ENCODE measurements at regions not wholly inside any gene's neighbourhood (a gene's known extent, or its start where the extent isn't known, plus 50 kb on each side); places are given as distances from the start of the nearest gene placed in this dataset.

GRCh38 chr14:66231820-66232219, 254.4 kb upstream of the CCDC196 start:
- Histone ChIP-seq H3K4me2 (no peak overlapping the region), H2AFZ (ENCODE audit: low read depth) (no peak overlapping the region), H3K36me3 (ENCODE audit: insufficient read depth) (no peaks in the 10 kb centered on the region), H3K9ac (no peak overlapping the region), H3K79me2 (ENCODE audit: insufficient read depth, low read depth) (no peaks in the 10 kb centered on the region), H3K4me3 (IDR thresholded peaks at IDR 0.05; ENCODE audit: insufficient read depth, low read depth, low read length) (no peak overlapping the region), H3K4me1 (ENCODE audit: low read depth, poor library complexity, severe bottlenecking) (no peaks in the 10 kb centered on the region), H3K27me3 (ENCODE audit: insufficient read depth, low read depth) (no peaks in the 10 kb centered on the region), H3K27ac (no peak overlapping the region), H4K20me1 (ENCODE audit: insufficient read depth) (no peaks in the 10 kb centered on the region)
- TF ChIP-seq, protein P1, sequence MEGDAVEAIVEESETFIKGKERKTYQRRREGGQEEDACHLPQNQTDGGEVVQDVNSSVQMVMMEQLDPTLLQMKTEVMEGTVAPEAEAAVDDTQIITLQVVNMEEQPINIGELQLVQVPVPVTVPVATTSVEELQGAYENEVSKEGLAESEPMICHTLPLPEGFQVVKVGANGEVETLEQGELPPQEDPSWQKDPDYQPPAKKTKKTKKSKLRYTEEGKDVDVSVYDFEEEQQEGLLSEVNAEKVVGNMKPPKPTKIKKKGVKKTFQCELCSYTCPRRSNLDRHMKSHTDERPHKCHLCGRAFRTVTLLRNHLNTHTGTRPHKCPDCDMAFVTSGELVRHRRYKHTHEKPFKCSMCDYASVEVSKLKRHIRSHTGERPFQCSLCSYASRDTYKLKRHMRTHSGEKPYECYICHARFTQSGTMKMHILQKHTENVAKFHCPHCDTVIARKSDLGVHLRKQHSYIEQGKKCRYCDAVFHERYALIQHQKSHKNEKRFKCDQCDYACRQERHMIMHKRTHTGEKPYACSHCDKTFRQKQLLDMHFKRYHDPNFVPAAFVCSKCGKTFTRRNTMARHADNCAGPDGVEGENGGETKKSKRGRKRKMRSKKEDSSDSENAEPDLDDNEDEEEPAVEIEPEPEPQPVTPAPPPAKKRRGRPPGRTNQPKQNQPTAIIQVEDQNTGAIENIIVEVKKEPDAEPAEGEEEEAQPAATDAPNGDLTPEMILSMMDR (conservative IDR thresholded peaks at IDR 0.05; ENCODE audit: low read depth, low read length): no peak

DNA sequence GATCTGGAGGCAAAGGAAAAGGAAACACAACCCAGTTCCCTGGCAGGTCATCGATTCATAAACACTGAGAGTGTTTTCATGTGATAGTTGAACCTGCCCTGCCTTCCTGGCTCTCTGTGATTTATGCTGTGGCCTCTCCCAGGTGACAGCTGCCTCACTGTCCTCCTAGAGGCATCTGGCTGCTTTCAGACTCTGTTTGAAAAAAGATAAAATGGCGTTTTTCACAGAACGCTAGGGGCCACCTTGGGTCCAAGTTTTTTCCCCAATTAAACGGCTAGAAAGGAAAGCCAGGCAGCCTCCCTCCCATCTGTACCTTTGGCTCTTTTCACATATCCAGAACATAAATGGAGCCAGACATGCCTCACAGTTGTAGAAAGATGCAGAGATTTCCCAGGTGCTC, 252.6 kb upstream of the CCDC196 start:
- Histone ChIP-seq H3K27me3 (ENCODE audit: insufficient read depth, low read depth) (no peaks in the 10 kb centered on the region), H3K9ac (no peak overlapping the region), H3K27ac (no peak overlapping the region), H3K4me3 (IDR thresholded peaks at IDR 0.05; ENCODE audit: insufficient read depth, low read depth, low read length) (no peak overlapping the region), H2AFZ (ENCODE audit: low read depth) (no peak overlapping the region), H4K20me1 (ENCODE audit: insufficient read depth) (no peaks in the 10 kb centered on the region), H3K4me1 (ENCODE audit: low read depth, poor library complexity, severe bottlenecking) (no peaks in the 10 kb centered on the region), H3K36me3 (ENCODE audit: insufficient read depth) (no peaks in the 10 kb centered on the region), H3K4me2 (no peak overlapping the region), H3K79me2 (ENCODE audit: insufficient read depth, low read depth) (no peaks in the 10 kb centered on the region)
- TF ChIP-seq, protein P1 (conservative IDR thresholded peaks at IDR 0.05; ENCODE audit: low read depth, low read length): no peak

DNA sequence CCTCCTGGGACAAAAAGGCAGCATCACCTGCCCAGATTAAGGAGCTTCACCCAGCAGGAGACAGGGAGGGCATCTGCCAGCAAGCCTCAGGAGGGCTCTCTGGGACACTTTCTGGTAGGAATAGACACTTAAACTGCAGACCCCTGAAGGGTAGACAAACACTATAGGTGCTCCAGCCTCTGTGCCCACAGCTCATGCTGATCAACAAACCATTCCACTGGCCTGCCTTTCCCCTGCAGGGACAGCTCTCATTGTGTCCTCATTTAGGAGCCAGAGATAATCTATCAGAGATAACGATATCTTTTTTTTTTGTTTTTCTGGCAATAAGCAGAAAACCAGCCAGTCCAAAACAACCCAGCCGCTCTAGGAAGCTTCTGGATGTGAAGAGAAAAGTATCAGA, 251.8 kb upstream of the CCDC196 start:
- no peak overlapping the region for H3K27ac ChIP-seq
- TF ChIP-seq, protein P1 (conservative IDR thresholded peaks at IDR 0.05; ENCODE audit: low read depth, low read length): no peak
- H3K27me3 ChIP-seq (ENCODE audit: insufficient read depth, low read depth): no peaks in the 10 kb centered on the region
- H3K4me2 ChIP-seq: no peak overlapping the region
- H3K36me3 ChIP-seq (ENCODE audit: insufficient read depth): no peaks in the 10 kb centered on the region
- no peaks in the 10 kb centered on the region for H3K79me2 ChIP-seq (ENCODE audit: insufficient read depth, low read depth)
- no peak overlapping the region for H3K4me3 ChIP-seq (IDR thresholded peaks at IDR 0.05; ENCODE audit: insufficient read depth, low read depth, low read length)
- H4K20me1 ChIP-seq (ENCODE audit: insufficient read depth): no peaks in the 10 kb centered on the region
- H3K4me1 ChIP-seq (ENCODE audit: low read depth, poor library complexity, severe bottlenecking): no peaks in the 10 kb centered on the region
- H3K9ac ChIP-seq: no peak overlapping the region
- H2AFZ ChIP-seq (ENCODE audit: low read depth): no peak overlapping the region

- Histone ChIP-seq H3K4me1 (ENCODE audit: low read depth, poor library complexity, severe bottlenecking) (no peaks in the 10 kb centered on the region), H3K4me3 (IDR thresholded peaks at IDR 0.05; ENCODE audit: insufficient read depth, low read depth, low read length) (no peak overlapping the region), H3K4me2 (no peak overlapping the region), H3K27ac (no peak overlapping the region), H3K79me2 (ENCODE audit: insufficient read depth, low read depth) (no peaks in the 10 kb centered on the region), H4K20me1 (ENCODE audit: insufficient read depth) (no peaks in the 10 kb centered on the region), H3K9ac (no peak overlapping the region), H3K36me3 (ENCODE audit: insufficient read depth) (no peaks in the 10 kb centered on the region), H2AFZ (ENCODE audit: low read depth) (no peak overlapping the region), H3K27me3 (ENCODE audit: insufficient read depth, low read depth) (no peaks in the 10 kb centered on the region)
- TF ChIP-seq, protein P1 (conservative IDR thresholded peaks at IDR 0.05; ENCODE audit: low read depth, low read length): no peak
Measured at GRCh38 chr14:66237741-66238140, 248.4 kb upstream of the CCDC196 start.

Data from KMS-11 (cell line).